Activated T-helper 17 cell treated with anti-CD3 and anti-CD28 coated beads, Interleukin-2, amount 50 U/mL, for 72 hours (primary cell): ENCODE measurements at regions not wholly inside any gene's neighbourhood (a gene's known extent, or its start where the extent isn't known, plus 50 kb on each side); places are given as distances from the start of the nearest gene placed in this dataset.

ENCODE experiments used
- ATAC-seq: fragments of 150-1000 bp; cut with Tn5 transposase; replicated peaks from 2 replicates; pipeline ENCODE4 v1.10.0; 2021; ENCODE audit warnings: mild to moderate bottlenecking, moderate library complexity
- H3K27ac Mint-ChIP-seq: one replicate; pipeline ENCODE4 v1.8.0; 2022; ENCODE audit warnings: mixed read lengths
- H3K27me3 Mint-ChIP-seq: one replicate; pipeline ENCODE4 v1.8.0; 2022; ENCODE audit warnings: mixed read lengths
- H3K36me3 Mint-ChIP-seq: one replicate; pipeline ENCODE4 v1.8.0; 2022; ENCODE audit warnings: low read depth, mild to moderate bottlenecking, mixed read lengths
- H3K4me1 Mint-ChIP-seq: one replicate; pipeline ENCODE4 v1.8.0; 2022; ENCODE audit warnings: mixed read lengths
- H3K4me3 Mint-ChIP-seq: one replicate; pipeline ENCODE4 v1.8.0; 2022; ENCODE audit warnings: mild to moderate bottlenecking, mixed read lengths
- H3K9me3 Mint-ChIP-seq: one replicate; pipeline ENCODE4 v1.8.0; 2022; ENCODE audit warnings: mixed read lengths

GRCh38 chr18:56319953-56320352 is 318.4 kb downstream of the TXNL1 start:
- no peak overlapping the region for H3K27ac Mint-ChIP-seq
- H3K27me3 Mint-ChIP-seq, result peaks cover 7% of the 10 kb centered on the region
- ATAC-seq, result no peak

GRCh38 chr18:56316727-56317126 is 321.7 kb downstream of the TXNL1 start:
- Mint-ChIP-seq H3K27ac (no peak overlapping the region), H3K36me3 (no peaks in the 10 kb centered on the region), H3K9me3 (peaks cover 4% of the 10 kb centered on the region), H3K4me1 (no peaks in the 10 kb centered on the region), H3K4me3 (no peak overlapping the region), H3K27me3 (peaks cover 7% of the 10 kb centered on the region)
- ATAC-seq, result no peak

More at GRCh38 chr18:56319953-56320352, 318.4 kb downstream of the TXNL1 start:
- no peak overlapping the region for H3K4me3 Mint-ChIP-seq
- no peaks in the 10 kb centered on the region for H3K4me1 Mint-ChIP-seq
- H3K9me3 Mint-ChIP-seq, result peaks cover 4% of the 10 kb centered on the region
- no peaks in the 10 kb centered on the region for H3K36me3 Mint-ChIP-seq

GRCh38 chr18:56315363-56315762 is 323.0 kb downstream of the TXNL1 start:
- Mint-ChIP-seq H3K27ac (no peak overlapping the region), H3K9me3 (peaks cover 7% of the 10 kb centered on the region), H3K4me3 (no peak overlapping the region), H3K36me3 (no peaks in the 10 kb centered on the region), H3K4me1 (no peaks in the 10 kb centered on the region), H3K27me3 (peaks cover 10% of the 10 kb centered on the region)
- ATAC-seq, result no peak

GRCh38 chr18:56314396-56314795 is 324.0 kb downstream of the TXNL1 start:
- Mint-ChIP-seq H3K36me3 (no peaks in the 10 kb centered on the region), H3K27me3 (peaks cover 6% of the 10 kb centered on the region), H3K27ac (no peak overlapping the region), H3K4me1 (no peaks in the 10 kb centered on the region), H3K4me3 (no peak overlapping the region), H3K9me3 (peaks cover 7% of the 10 kb centered on the region)
- no peak for ATAC-seq

GRCh38 chr18:56312551-56313335 is 325.6 kb downstream of the TXNL1 start:
- no peak overlapping the region for H3K4me3 Mint-ChIP-seq
- no peaks in the 10 kb centered on the region for H3K4me1 Mint-ChIP-seq
- peaks cover 2% of the 10 kb centered on the region for H3K27me3 Mint-ChIP-seq
- H3K9me3 Mint-ChIP-seq, result peaks cover 3% of the 10 kb centered on the region
- no peak overlapping the region for H3K27ac Mint-ChIP-seq
- ATAC-seq, result no peak
- no peaks in the 10 kb centered on the region for H3K36me3 Mint-ChIP-seq

GRCh38 chr18:56309104-56309503 is 329.3 kb downstream of the TXNL1 start:
- Mint-ChIP-seq H3K27ac (no peak overlapping the region), H3K36me3 (no peaks in the 10 kb centered on the region), H3K27me3 (peaks cover 2% of the 10 kb centered on the region), H3K9me3 (peaks cover 3% of the 10 kb centered on the region), H3K4me1 (no peaks in the 10 kb centered on the region), H3K4me3 (no peak overlapping the region)
- no peak for ATAC-seq

- Mint-ChIP-seq H3K9me3 (peaks cover 5% of the 10 kb centered on the region), H3K4me1 (no peaks in the 10 kb centered on the region), H3K36me3 (no peaks in the 10 kb centered on the region), H3K27ac (no peak overlapping the region), H3K4me3 (no peak overlapping the region), H3K27me3 (peaks cover 3% of the 10 kb centered on the region)
- no peak for ATAC-seq
Observed at GRCh38 chr18:56307354-56308170, 330.8 kb downstream of the TXNL1 start.

- Mint-ChIP-seq H3K36me3 (no peaks in the 10 kb centered on the region), H3K4me1 (no peaks in the 10 kb centered on the region), H3K27me3 (peaks cover 6% of the 10 kb centered on the region), H3K9me3 (peaks cover 7% of the 10 kb centered on the region), H3K27ac (no peak overlapping the region), H3K4me3 (no peak overlapping the region)
- no peak for ATAC-seq
Observed at GRCh38 chr18:56306797-56307196, 331.6 kb downstream of the TXNL1 start.

- Mint-ChIP-seq H3K27me3 (peaks cover 3% of the 10 kb centered on the region), H3K36me3 (no peaks in the 10 kb centered on the region), H3K4me3 (no peak overlapping the region), H3K27ac (no peak overlapping the region), H3K4me1 (no peaks in the 10 kb centered on the region), H3K9me3 (peaks cover 3% of the 10 kb centered on the region)
- no peak for ATAC-seq
Observed at GRCh38 chr18:56305583-56305982, 332.8 kb downstream of the TXNL1 start.

GRCh38 chr18:56302156-56302555 is 336.2 kb downstream of the TXNL1 start:
- H3K4me1 Mint-ChIP-seq, result no peaks in the 10 kb centered on the region
- ATAC-seq, result no peak
- peaks cover 3% of the 10 kb centered on the region for H3K9me3 Mint-ChIP-seq
- no peaks in the 10 kb centered on the region for H3K36me3 Mint-ChIP-seq
- peaks cover 3% of the 10 kb centered on the region for H3K27me3 Mint-ChIP-seq
- no peak overlapping the region for H3K27ac Mint-ChIP-seq
- H3K4me3 Mint-ChIP-seq, result no peak overlapping the region

- ATAC-seq, result no peak
- H3K4me3 Mint-ChIP-seq, result no peak overlapping the region
- H3K4me1 Mint-ChIP-seq, result no peaks in the 10 kb centered on the region
- H3K27me3 Mint-ChIP-seq, result peaks cover 3% of the 10 kb centered on the region
- no peaks in the 10 kb centered on the region for H3K36me3 Mint-ChIP-seq
- peaks cover 3% of the 10 kb centered on the region for H3K9me3 Mint-ChIP-seq
- H3K27ac Mint-ChIP-seq, result no peak overlapping the region
Observed at GRCh38 chr18:56299740-56300139, 338.7 kb downstream of the TXNL1 start.

- Mint-ChIP-seq H3K27me3 (peaks cover 3% of the 10 kb centered on the region), H3K27ac (no peak overlapping the region)
- no peak for ATAC-seq
Observed at GRCh38 chr18:56298935-56299334, 339.5 kb downstream of the TXNL1 start.

GRCh38 chr18:56296381-56296780 is 342.0 kb downstream of the TXNL1 start:
- no peak overlapping the region for H3K4me3 Mint-ChIP-seq
- no peaks in the 10 kb centered on the region for H3K4me1 Mint-ChIP-seq
- peaks cover 5% of the 10 kb centered on the region for H3K9me3 Mint-ChIP-seq
- ATAC-seq, result no peak
- H3K36me3 Mint-ChIP-seq, result no peaks in the 10 kb centered on the region
- no peaks in the 10 kb centered on the region for H3K27me3 Mint-ChIP-seq
- no peak overlapping the region for H3K27ac Mint-ChIP-seq

More at GRCh38 chr18:56298935-56299334, 339.5 kb downstream of the TXNL1 start:
- H3K4me1 Mint-ChIP-seq, result no peaks in the 10 kb centered on the region
- H3K4me3 Mint-ChIP-seq, result no peak overlapping the region
- H3K36me3 Mint-ChIP-seq, result no peaks in the 10 kb centered on the region
- peaks cover 3% of the 10 kb centered on the region for H3K9me3 Mint-ChIP-seq

- Mint-ChIP-seq H3K4me3 (no peak overlapping the region), H3K4me1 (no peaks in the 10 kb centered on the region), H3K27me3 (no peaks in the 10 kb centered on the region), H3K9me3 (peaks cover 5% of the 10 kb centered on the region), H3K27ac (no peak overlapping the region), H3K36me3 (no peaks in the 10 kb centered on the region)
- ATAC-seq, result no peak
Observed at GRCh38 chr18:56294484-56295183, 343.8 kb downstream of the TXNL1 start.
